Transverse colon (tissue), 4 donors: ENCODE measurements at regions not wholly inside any gene's neighbourhood (a gene's known extent, or its start where the extent isn't known, plus 50 kb on each side); places are given as distances from the start of the nearest gene placed in this dataset.

Experiments
- DNase-seq: peaks from one replicate; pipeline ENCODE4 v3.0.0-alpha.2; 2019
- H3K27ac ChIP-seq, 4 donors: fragments of 200-600 bp; sonication (generic); 2 replicates each; pipeline ENCODE4 v1.5.1; 2016 to 2018; ENCODE audit warnings: inconsistent platforms in 4 of 4
- H3K27me3 ChIP-seq: fragments of 200-600 bp; sonication (generic); 2 replicates; pipeline ENCODE4 v1.5.1; 2017; ENCODE audit warnings: inconsistent platforms
- H3K36me3 ChIP-seq, 4 donors: fragments of 200-600 bp; sonication (generic); 2 replicates each; pipeline ENCODE4 v1.5.1; 2017 to 2019; ENCODE audit warnings: inconsistent platforms in 4 of 4
- H3K4me1 ChIP-seq, 4 donors: fragments of 200-600 bp; sonication (generic); 2 replicates each; pipeline ENCODE4 v1.5.1; 2017 to 2020; ENCODE audit warnings: inconsistent platforms in 4 of 4
- H3K4me3 ChIP-seq, 4 donors: fragments of 200-600 bp; sonication (generic); 1 replicate in 1 of 4; 2 replicates in 3 of 4; pipeline versions ENCODE4 v1.5.1 to v1.6.1; 2017 to 2019; ENCODE audit warnings: inconsistent platforms in 4 of 4
- H3K9me3 ChIP-seq, 2 donors: fragments of 200-600 bp; sonication (generic); 2 replicates each; pipeline ENCODE4 v1.5.1; 2017 to 2019; ENCODE audit warnings: inconsistent platforms in 2 of 2
- EP300 ChIP-seq: sonication (generic); formaldehyde crosslinking; IDR thresholded peaks from one replicate; pipeline ENCODE4 v1.6.1; 2017; ENCODE audit warnings: antibody characterized with exemption, low read depth
- POLR2A ChIP-seq: fragments of 450-650 bp; IDR thresholded peaks from one replicate; pipeline ENCODE4 v1.6.1; 2016; ENCODE audit warnings: antibody characterized with exemption, mild to moderate bottlenecking, moderate library complexity
- POLR2AphosphoS5 ChIP-seq, 3 donors: sonication (generic); formaldehyde crosslinking; IDR thresholded peaks; one replicate each; pipeline ENCODE4 v1.6.1; 2016; ENCODE audit warnings: antibody characterized with exemption in 3 of 3
- WGBS, 2 donors: methylation state at CpG; one replicate each; pipeline ENCODE4 v1.1.5; 2018; ENCODE audit warnings: low coverage in 1 of 2; 5-methylcytosine and 5-hydroxymethylcytosine counted together
- in situ Hi-C, 4 donors: fragments of 200-750 bp; cut with MboI; loops; one replicate each; pipeline versions ENCODE4 v1.15.0 to v1.15.1; 2017; ENCODE audit warnings: low sequenced_read_pairs in 3 of 4, low pct_ligation_motif_present in 1 of 4, low pct_unique_long_range_greater_than_20kb in 1 of 4
- intact Hi-C: fragments of 100-400 bp; cut with DNase I; formaldehyde crosslinking; loops from one replicate; pipeline ENCODE4 v1.15.1; 2023; ENCODE audit warnings: low total_unique reads
- TF ChIP-seq, protein P1 (sequence below), 5 experiments: fragments of 200-600 bp in 3 of 5; fragments of 450-650 bp in 2 of 5; sonication (generic) in 3 of 5; IDR thresholded peaks; 1 replicate in 2 of 5; 2 replicates in 3 of 5; pipeline ENCODE4 v1.5.1; 2016 to 2017; ENCODE audit warnings: antibody characterized with exemption in 5 of 5, inconsistent platforms in 3 of 5, mild to moderate bottlenecking in 2 of 5, moderate library complexity in 1 of 5

DNA sequence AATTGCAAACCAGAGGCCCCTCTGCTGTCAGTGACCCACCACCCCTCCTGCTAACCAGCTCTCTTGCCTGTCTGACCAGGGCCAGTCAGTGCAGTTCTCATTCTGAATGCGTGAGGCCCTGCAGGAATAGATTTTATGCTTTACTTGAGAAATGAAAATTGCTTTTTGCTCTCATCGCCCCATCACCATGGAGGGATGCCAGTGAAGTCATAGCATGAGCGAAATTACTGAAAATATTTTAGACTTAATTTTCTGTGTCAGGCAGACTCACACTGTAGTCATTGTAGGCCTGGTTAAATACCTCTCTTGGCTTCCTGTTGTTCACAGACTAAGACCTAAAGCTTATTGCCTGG is 490.5 kb upstream of the CDH5 start:
- TF ChIP-seq POLR2A (no peak), EP300 (no peak), POLR2AphosphoS5 (IDR thresholded peaks at IDR 0.05) (no peak)
- TF ChIP-seq, protein P1, sequence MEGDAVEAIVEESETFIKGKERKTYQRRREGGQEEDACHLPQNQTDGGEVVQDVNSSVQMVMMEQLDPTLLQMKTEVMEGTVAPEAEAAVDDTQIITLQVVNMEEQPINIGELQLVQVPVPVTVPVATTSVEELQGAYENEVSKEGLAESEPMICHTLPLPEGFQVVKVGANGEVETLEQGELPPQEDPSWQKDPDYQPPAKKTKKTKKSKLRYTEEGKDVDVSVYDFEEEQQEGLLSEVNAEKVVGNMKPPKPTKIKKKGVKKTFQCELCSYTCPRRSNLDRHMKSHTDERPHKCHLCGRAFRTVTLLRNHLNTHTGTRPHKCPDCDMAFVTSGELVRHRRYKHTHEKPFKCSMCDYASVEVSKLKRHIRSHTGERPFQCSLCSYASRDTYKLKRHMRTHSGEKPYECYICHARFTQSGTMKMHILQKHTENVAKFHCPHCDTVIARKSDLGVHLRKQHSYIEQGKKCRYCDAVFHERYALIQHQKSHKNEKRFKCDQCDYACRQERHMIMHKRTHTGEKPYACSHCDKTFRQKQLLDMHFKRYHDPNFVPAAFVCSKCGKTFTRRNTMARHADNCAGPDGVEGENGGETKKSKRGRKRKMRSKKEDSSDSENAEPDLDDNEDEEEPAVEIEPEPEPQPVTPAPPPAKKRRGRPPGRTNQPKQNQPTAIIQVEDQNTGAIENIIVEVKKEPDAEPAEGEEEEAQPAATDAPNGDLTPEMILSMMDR (IDR thresholded peaks at IDR 0.05) = no peak
- WGBS, 2 donors = 80 to 86% methylated on average over 2 to 3 of the region's 3 CpGs
- Histone ChIP-seq H3K9me3 (no peaks in the 10 kb centered on the region), H3K27ac (no peak overlapping the region), H3K4me1 (no peaks in the 10 kb centered on the region), H3K36me3 (no peaks in the 10 kb centered on the region), H3K27me3 (no peaks in the 10 kb centered on the region), H3K4me3 (no peak overlapping the region)
- no peak for DNase-seq
- intact Hi-C loops (no loop called here), in situ Hi-C loops (no loop called here)

DNA sequence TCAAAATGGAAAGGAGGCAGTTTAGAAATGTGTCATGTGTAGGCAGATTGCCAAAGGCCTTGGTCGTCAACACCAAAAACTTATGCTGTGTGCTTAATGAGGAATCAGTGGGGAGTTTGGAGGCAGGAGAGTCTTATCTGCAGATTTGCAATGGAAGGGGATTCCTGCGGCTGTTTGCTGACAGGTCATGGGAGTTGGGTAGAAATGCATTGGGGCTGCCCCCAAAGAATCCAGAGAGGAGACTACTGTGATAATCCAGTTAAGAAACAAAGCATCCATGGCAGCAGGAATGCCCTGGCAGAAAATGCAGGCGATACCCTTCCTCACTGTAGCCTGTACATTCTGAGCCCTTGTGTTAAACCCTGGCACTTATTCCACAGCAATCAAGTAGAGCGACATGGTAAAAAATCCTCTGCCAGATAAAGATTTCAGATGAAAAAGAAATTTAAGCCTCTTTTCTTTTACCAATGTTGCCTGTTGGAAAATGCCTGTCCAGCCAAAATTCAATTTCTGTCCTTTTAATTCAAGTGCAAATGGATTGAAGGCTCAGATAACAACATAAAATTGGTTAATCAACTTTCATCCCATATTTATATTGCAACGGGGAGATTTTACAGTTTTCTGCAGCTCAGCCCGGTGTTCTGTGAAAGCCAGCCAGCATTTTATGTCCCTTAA is 491.0 kb upstream of the CDH5 start:
- no peak overlapping the region for H3K4me3 ChIP-seq
- in situ Hi-C loops = no loop called here
- DNase-seq = no peak

DNA sequence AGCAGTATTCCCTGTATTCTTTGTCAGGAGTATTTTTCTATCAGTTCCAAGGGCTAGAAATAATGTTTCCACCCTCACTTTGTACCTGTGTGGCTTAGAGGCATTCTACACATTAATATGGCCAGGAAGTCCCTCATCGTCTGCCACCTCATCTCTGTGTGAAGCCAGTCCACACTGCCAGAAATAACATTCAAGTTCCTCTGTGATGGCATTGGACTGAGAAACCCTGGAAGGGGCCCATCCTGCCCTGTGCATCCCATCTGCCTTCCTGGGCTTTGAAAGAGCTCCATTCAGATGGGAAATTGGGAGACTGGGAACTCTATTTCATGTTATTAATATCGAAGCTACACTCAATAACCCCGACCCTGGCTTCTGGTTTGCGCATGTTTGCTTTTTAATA is 497.2 kb upstream of the CDH5 start:
- Histone ChIP-seq H3K4me3 (no peak overlapping the region), H3K4me1 (no peaks in the 10 kb centered on the region), H3K27ac (no peak overlapping the region), H3K9me3 (no peaks in the 10 kb centered on the region), H3K36me3 (no peaks in the 10 kb centered on the region), H3K27me3 (no peaks in the 10 kb centered on the region)
- DNase-seq = no peak
- in situ Hi-C loops = no loop called here
- TF ChIP-seq POLR2A (no peak), EP300 (no peak), POLR2AphosphoS5 (IDR thresholded peaks at IDR 0.05) (no peak)
- TF ChIP-seq, protein P1 (IDR thresholded peaks at IDR 0.05) = no peak
- intact Hi-C loops = no loop called here
- WGBS, 2 donors = 82 to 91% methylated on average over 4 of the region's 4 CpGs

More for the DNA sequence above, 491.0 kb upstream of the CDH5 start:
- intact Hi-C loops = no loop called here
- Histone ChIP-seq H3K4me1 (no peaks in the 10 kb centered on the region), H3K27me3 (no peaks in the 10 kb centered on the region), H3K36me3 (no peaks in the 10 kb centered on the region), H3K27ac (no peak overlapping the region), H3K9me3 (no peaks in the 10 kb centered on the region)
- WGBS, 2 donors = 46 to 68% methylated on average over 3 to 6 of the region's 6 CpGs
- no peak for TF ChIP-seq EP300
- TF ChIP-seq POLR2A = no peak
- TF ChIP-seq, protein P1 (IDR thresholded peaks at IDR 0.05) = no peak

DNA sequence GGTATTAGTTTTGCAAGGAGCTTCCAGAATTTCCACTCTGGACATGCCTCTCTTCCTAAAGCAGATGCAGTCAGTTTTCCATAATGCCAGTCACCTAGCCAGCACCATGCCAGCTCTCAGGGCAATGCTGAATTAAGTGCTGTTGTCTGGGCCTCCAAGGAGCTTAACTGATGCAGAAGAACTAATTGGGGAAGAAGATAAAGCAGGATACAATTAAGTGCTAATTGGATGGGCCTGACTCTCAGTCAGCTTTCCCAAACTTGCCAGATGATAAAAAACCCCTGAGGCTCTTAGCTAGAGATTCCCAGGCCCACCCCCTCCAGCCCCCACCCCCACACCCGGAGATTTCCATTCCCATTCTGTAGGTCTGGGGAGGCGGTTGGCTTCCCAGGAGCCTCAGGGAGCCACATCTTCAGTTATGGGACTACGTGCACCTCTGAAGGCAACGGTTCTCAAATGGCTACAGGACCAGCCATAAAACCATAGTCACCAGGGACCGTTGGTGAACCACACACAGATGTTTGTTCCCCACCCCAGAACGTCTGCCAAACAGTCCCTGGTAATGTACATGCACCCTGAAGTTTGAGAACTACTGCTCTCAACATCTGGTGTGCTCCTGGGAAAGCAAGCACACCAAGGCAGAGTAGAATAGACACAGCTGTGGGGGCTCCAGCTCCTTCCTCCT is 499.1 kb upstream of the CDH5 start:
- DNase-seq = no peak
- intact Hi-C loops (no loop called here), in situ Hi-C loops (no loop called here)
- TF ChIP-seq POLR2AphosphoS5 (IDR thresholded peaks at IDR 0.05) = no peak
- no peaks in the 10 kb centered on the region for H3K36me3 ChIP-seq
- H3K4me3 ChIP-seq = no peak overlapping the region
- H3K27me3 ChIP-seq = no peaks in the 10 kb centered on the region
- H3K9me3 ChIP-seq = no peaks in the 10 kb centered on the region
- WGBS, 2 donors = 49% methylated on average over 6 of the region's 6 CpGs; no CpG with 5 or more reads in 1 of the 2 donors
- no peaks in the 10 kb centered on the region for H3K4me1 ChIP-seq
- no peak overlapping the region for H3K27ac ChIP-seq
